Nephron (organoid): ENCODE measurements at regions not wholly inside any gene's neighbourhood (a gene's known extent, or its start where the extent isn't known, plus 50 kb on each side); places are given as distances from the start of the nearest gene placed in this dataset.

ENCODE experiments used
- H3K27ac Mint-ChIP-seq, 3 experiments: 2 replicates each; pipeline ENCODE4 v1.8.0; 2020; ENCODE audit warnings: mixed read lengths in 3 of 3, mild to moderate bottlenecking in 2 of 3, moderate library complexity in 1 of 3
- H3K27me3 Mint-ChIP-seq: 2 replicates; pipeline ENCODE4 v1.8.0; 2021; ENCODE audit warnings: low read depth, mild to moderate bottlenecking, moderate library complexity, mixed read lengths
- H3K36me3 Mint-ChIP-seq: 2 replicates; pipeline ENCODE4 v1.8.0; 2020; ENCODE audit warnings: low read depth, mixed read lengths
- H3K4me1 Mint-ChIP-seq: 2 replicates; pipeline ENCODE4 v1.8.0; 2020; ENCODE audit warnings: mixed read lengths
- H3K4me3 Mint-ChIP-seq, 3 experiments: 2 replicates each; pipeline ENCODE4 v1.8.0; 2020; ENCODE audit warnings: mild to moderate bottlenecking in 3 of 3, mixed read lengths in 3 of 3, moderate library complexity in 2 of 3
- H3K9me3 Mint-ChIP-seq: 2 replicates; pipeline ENCODE4 v1.8.0; 2020; ENCODE audit warnings: mixed read lengths
- TF ChIP-seq, protein P1 (sequence below), 3 experiments: fragments of 200-600 bp; sonication (generic); IDR thresholded peaks; one replicate each; pipeline ENCODE4 v1.5.0; 2021; ENCODE audit warnings: antibody characterized with exemption in 3 of 3; ENCODE audit not compliant: unreplicated experiment in 3 of 3

- peaks cover 15% of the 10 kb centered on the region for H3K4me1 Mint-ChIP-seq
- no peak overlapping the region for H3K4me3 Mint-ChIP-seq
- no peak overlapping the region for H3K27ac Mint-ChIP-seq
- H3K36me3 Mint-ChIP-seq: no peaks in the 10 kb centered on the region
- no peaks in the 10 kb centered on the region for H3K9me3 Mint-ChIP-seq
- TF ChIP-seq, protein P1, sequence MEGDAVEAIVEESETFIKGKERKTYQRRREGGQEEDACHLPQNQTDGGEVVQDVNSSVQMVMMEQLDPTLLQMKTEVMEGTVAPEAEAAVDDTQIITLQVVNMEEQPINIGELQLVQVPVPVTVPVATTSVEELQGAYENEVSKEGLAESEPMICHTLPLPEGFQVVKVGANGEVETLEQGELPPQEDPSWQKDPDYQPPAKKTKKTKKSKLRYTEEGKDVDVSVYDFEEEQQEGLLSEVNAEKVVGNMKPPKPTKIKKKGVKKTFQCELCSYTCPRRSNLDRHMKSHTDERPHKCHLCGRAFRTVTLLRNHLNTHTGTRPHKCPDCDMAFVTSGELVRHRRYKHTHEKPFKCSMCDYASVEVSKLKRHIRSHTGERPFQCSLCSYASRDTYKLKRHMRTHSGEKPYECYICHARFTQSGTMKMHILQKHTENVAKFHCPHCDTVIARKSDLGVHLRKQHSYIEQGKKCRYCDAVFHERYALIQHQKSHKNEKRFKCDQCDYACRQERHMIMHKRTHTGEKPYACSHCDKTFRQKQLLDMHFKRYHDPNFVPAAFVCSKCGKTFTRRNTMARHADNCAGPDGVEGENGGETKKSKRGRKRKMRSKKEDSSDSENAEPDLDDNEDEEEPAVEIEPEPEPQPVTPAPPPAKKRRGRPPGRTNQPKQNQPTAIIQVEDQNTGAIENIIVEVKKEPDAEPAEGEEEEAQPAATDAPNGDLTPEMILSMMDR (IDR thresholded peaks at IDR 0.05; ENCODE audit: unreplicated experiment in 3 of 3): no peak
- H3K27me3 Mint-ChIP-seq: no peaks in the 10 kb centered on the region
Observed at GRCh38 chr3:24929521-24929920, 434.9 kb upstream of the THRB start.

DNA sequence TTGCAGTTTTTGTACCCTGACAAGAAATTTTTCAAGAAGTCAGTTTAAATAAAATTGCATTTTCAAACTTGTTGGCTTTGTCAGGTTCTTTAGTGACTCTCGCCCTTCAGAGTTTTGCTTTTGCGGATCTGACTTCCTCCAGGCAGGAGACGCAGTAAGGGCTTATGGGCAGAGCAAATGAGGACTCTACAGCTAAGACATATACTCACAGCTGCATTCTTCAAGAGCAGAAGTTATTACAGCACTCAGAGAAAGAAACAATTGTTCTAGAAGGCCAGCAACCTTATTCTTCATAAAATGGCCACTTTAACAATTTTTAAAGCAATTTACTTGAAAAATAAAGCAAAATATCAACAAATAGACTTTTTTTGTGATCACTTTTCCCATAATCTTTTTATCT, 438.8 kb upstream of the THRB start:
- Mint-ChIP-seq H3K36me3 (no peaks in the 10 kb centered on the region), H3K27ac (peak overlapping the region; percentile 58 to 68 (median 66)), H3K27me3 (no peaks in the 10 kb centered on the region), H3K4me3 (no peak overlapping the region), H3K9me3 (no peaks in the 10 kb centered on the region), H3K4me1 (peaks cover 41% of the 10 kb centered on the region)
- TF ChIP-seq, protein P1 (IDR thresholded peaks at IDR 0.05; ENCODE audit: unreplicated experiment in 3 of 3): no peak

DNA sequence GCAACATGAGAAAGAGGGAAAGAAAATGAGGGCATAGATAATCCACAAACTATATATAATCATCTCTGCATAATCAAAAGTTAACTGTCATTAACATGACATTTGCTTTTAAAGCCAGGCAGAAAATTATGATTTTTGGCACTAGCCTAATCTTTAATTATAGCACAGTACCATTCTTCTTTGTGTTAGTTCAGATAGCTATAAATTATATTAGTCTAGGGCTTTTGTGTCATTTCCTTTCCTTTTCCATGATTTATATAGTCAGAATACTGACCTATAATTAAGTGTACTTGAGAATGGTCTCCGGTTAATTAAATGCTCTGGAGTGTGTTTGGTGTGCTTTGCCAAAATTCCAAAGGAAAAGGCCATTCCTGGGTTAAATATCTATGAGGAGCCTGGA, 441.9 kb upstream of the THRB start:
- Mint-ChIP-seq H3K36me3 (no peaks in the 10 kb centered on the region), H3K4me1 (peaks cover 37% of the 10 kb centered on the region), H3K9me3 (no peaks in the 10 kb centered on the region), H3K4me3 (no peak overlapping the region), H3K27me3 (no peaks in the 10 kb centered on the region), H3K27ac (peak overlapping the region; percentile 85 to 87 (median 85))
- TF ChIP-seq, protein P1 (IDR thresholded peaks at IDR 0.05; ENCODE audit: unreplicated experiment in 3 of 3): no peak

GRCh38 chr3:24937228-24937627, 442.6 kb upstream of the THRB start:
- no peaks in the 10 kb centered on the region for H3K9me3 Mint-ChIP-seq
- H3K4me3 Mint-ChIP-seq: peak overlapping the region in 1 of 3 experiments; percentile 4
- H3K27me3 Mint-ChIP-seq: no peaks in the 10 kb centered on the region
- H3K27ac Mint-ChIP-seq: peak overlapping the region; percentile 85 to 87 (median 85)
- TF ChIP-seq, protein P1 (IDR thresholded peaks at IDR 0.05; ENCODE audit: unreplicated experiment in 3 of 3): no peak
- H3K4me1 Mint-ChIP-seq: peaks cover 37% of the 10 kb centered on the region
- no peaks in the 10 kb centered on the region for H3K36me3 Mint-ChIP-seq

- H3K27me3 Mint-ChIP-seq: no peaks in the 10 kb centered on the region
- H3K36me3 Mint-ChIP-seq: no peaks in the 10 kb centered on the region
- peaks cover 37% of the 10 kb centered on the region for H3K4me1 Mint-ChIP-seq
- TF ChIP-seq, protein P1 (IDR thresholded peaks at IDR 0.05; ENCODE audit: unreplicated experiment in 3 of 3): no peak
- H3K9me3 Mint-ChIP-seq: no peaks in the 10 kb centered on the region
- no peak overlapping the region for H3K4me3 Mint-ChIP-seq
- peak overlapping the region in 2 of 3 experiments; percentile 85 for H3K27ac Mint-ChIP-seq
Observed at GRCh38 chr3:24937780-24938179, 443.1 kb upstream of the THRB start.

DNA sequence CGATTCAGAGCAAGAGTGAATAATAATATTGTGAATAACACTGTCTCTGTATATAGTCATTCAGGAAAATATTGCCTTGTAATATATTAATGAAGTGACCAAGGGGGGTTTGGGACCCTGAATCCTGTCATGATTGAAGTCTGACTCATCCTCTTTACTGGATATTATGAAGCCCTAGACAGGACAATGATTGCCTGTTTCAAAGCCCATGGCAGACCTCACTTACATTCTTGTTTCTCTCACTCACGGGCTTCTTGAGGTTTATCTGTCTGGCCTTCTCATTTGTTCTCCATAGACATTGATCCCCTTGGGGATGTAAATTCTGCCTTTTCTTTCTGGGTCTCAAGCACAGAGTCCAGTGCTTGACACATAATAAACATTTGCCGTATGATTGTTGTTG, 449.3 kb upstream of the THRB start:
- peaks cover 5% of the 10 kb centered on the region for H3K36me3 Mint-ChIP-seq
- TF ChIP-seq, protein P1 (IDR thresholded peaks at IDR 0.05; ENCODE audit: unreplicated experiment in 3 of 3): no peak
- no peak overlapping the region for H3K4me3 Mint-ChIP-seq
- H3K27me3 Mint-ChIP-seq: no peaks in the 10 kb centered on the region
- H3K9me3 Mint-ChIP-seq: no peaks in the 10 kb centered on the region
- H3K4me1 Mint-ChIP-seq: peaks cover 13% of the 10 kb centered on the region
- H3K27ac Mint-ChIP-seq: no peak overlapping the region
